Natural killer cell treated with Interleukin-12 subunit alpha and Interleukin-12 subunit beta and Interleukin-15 and Interleukin-18, amount 100 ng/mL, for 72 hours (primary cell): ENCODE measurements at regions not wholly inside any gene's neighbourhood (a gene's known extent, or its start where the extent isn't known, plus 50 kb on each side); places are given as distances from the start of the nearest gene placed in this dataset.

Experiments
- ATAC-seq, 2 donors: fragments of 150-1000 bp; cut with Tn5 transposase in 1 of 2; sonication (Bioruptor Pico), chemical (Tn5 transposase) in 1 of 2; 2 replicates each; pipeline ENCODE4 v1.10.0; 2021
- DNase-seq: peaks from one replicate; pipeline ENCODE4 v3.0.0; 2022; ENCODE audit warnings: low spot score
- H3K27ac Mint-ChIP-seq, 2 donors: 1 replicate in 1 of 2; 2 replicates in 1 of 2; pipeline ENCODE4 v1.8.0; 2022; ENCODE audit warnings: mixed read lengths in 2 of 2, mild to moderate bottlenecking in 1 of 2, moderate library complexity in 1 of 2
- H3K27me3 Mint-ChIP-seq, 2 donors: 1 replicate in 1 of 2; 2 replicates in 1 of 2; pipeline ENCODE4 v1.8.0; 2022; ENCODE audit warnings: mixed read lengths in 2 of 2
- H3K36me3 Mint-ChIP-seq: one replicate; pipeline ENCODE4 v1.8.0; 2022; ENCODE audit warnings: mixed read lengths
- H3K4me1 Mint-ChIP-seq, 2 donors: 1 replicate in 1 of 2; 2 replicates in 1 of 2; pipeline ENCODE4 v1.8.0; 2022; ENCODE audit warnings: low read depth in 2 of 2, mixed read lengths in 2 of 2, mild to moderate bottlenecking in 1 of 2
- H3K4me3 Mint-ChIP-seq: one replicate; pipeline ENCODE4 v1.8.0; 2022; ENCODE audit warnings: mixed read lengths
- H3K9me3 Mint-ChIP-seq: 2 replicates; pipeline ENCODE4 v1.8.0; 2022; ENCODE audit warnings: mixed read lengths

- Mint-ChIP-seq H3K36me3 (no peaks in the 10 kb centered on the region), H3K4me3 (no peak overlapping the region), H3K27me3 (peaks cover 6% of the 10 kb centered on the region in 2 donors), H3K4me1 (peaks cover 13 to 19% of the 10 kb centered on the region in 2 donors), H3K27ac (no peak overlapping the region), H3K9me3 (no peaks in the 10 kb centered on the region)
- ATAC-seq (no peak), DNase-seq (no peak)
These were observed 138.1 kb downstream of the LACC1 start for GRCh38 chr13:44017756-44018309.

GRCh38 chr13:44019651-44020050 is 139.9 kb downstream of the LACC1 start:
- no peak overlapping the region for H3K27ac Mint-ChIP-seq
- H3K4me3 Mint-ChIP-seq, result no peak overlapping the region
- H3K9me3 Mint-ChIP-seq, result no peaks in the 10 kb centered on the region
- ATAC-seq (no peak), DNase-seq (no peak)
- H3K36me3 Mint-ChIP-seq, result no peaks in the 10 kb centered on the region
- peaks cover 14 to 19% of the 10 kb centered on the region in 2 donors for H3K4me1 Mint-ChIP-seq
- peaks cover 10 to 13% of the 10 kb centered on the region in 2 donors for H3K27me3 Mint-ChIP-seq

- no peak overlapping the region for H3K4me3 Mint-ChIP-seq
- H3K9me3 Mint-ChIP-seq, result no peaks in the 10 kb centered on the region
- no peak overlapping the region for H3K27ac Mint-ChIP-seq
- peaks cover 14 to 19% of the 10 kb centered on the region in 2 donors for H3K4me1 Mint-ChIP-seq
- peaks cover 7 to 13% of the 10 kb centered on the region in 2 donors for H3K27me3 Mint-ChIP-seq
- DNase-seq (no peak), ATAC-seq (no peak)
- no peaks in the 10 kb centered on the region for H3K36me3 Mint-ChIP-seq
These were observed 141.7 kb downstream of the LACC1 start for GRCh38 chr13:44021422-44021821.

- Mint-ChIP-seq H3K27ac (peak overlapping the region in 1 of 2 donors; percentile 19), H3K4me1 (peaks cover 14 to 18% of the 10 kb centered on the region in 2 donors), H3K36me3 (no peaks in the 10 kb centered on the region), H3K27me3 (peaks cover 7 to 13% of the 10 kb centered on the region in 2 donors), H3K9me3 (no peaks in the 10 kb centered on the region), H3K4me3 (no peak overlapping the region)
- no peak for DNase-seq
- peak; percentile 33 to 76 for ATAC-seq
These were observed 142.5 kb downstream of the LACC1 start for GRCh38 chr13:44022196-44022595.

GRCh38 chr13:44024167-44024845 is 144.6 kb downstream of the LACC1 start:
- Mint-ChIP-seq H3K27ac (no peak overlapping the region), H3K27me3 (peaks cover 7 to 13% of the 10 kb centered on the region in 2 donors), H3K9me3 (no peaks in the 10 kb centered on the region), H3K4me3 (no peak overlapping the region), H3K36me3 (no peaks in the 10 kb centered on the region), H3K4me1 (peaks cover 6 to 8% of the 10 kb centered on the region in 2 donors)
- DNase-seq, result no peak
- ATAC-seq, result no peak

GRCh38 chr13:44024846-44025195 is 145.1 kb downstream of the LACC1 start:
- H3K4me1 Mint-ChIP-seq, result peaks cover 6 to 8% of the 10 kb centered on the region in 2 donors
- peaks cover 9 to 13% of the 10 kb centered on the region in 2 donors for H3K27me3 Mint-ChIP-seq
- no peaks in the 10 kb centered on the region for H3K36me3 Mint-ChIP-seq
- no peak overlapping the region for H3K27ac Mint-ChIP-seq
- DNase-seq, result no peak
- H3K4me3 Mint-ChIP-seq, result no peak overlapping the region
- no peaks in the 10 kb centered on the region for H3K9me3 Mint-ChIP-seq
- ATAC-seq, result no peak

GRCh38 chr13:44026194-44026593 is 146.5 kb downstream of the LACC1 start:
- Mint-ChIP-seq H3K27ac (no peak overlapping the region), H3K27me3 (peaks cover 9 to 13% of the 10 kb centered on the region in 2 donors), H3K36me3 (no peaks in the 10 kb centered on the region), H3K9me3 (no peaks in the 10 kb centered on the region), H3K4me3 (no peak overlapping the region), H3K4me1 (peaks cover 6 to 8% of the 10 kb centered on the region in 2 donors)
- DNase-seq (no peak), ATAC-seq (no peak)

GRCh38 chr13:44028734-44029133 is 149.0 kb downstream of the LACC1 start:
- Mint-ChIP-seq H3K4me3 (no peak overlapping the region), H3K4me1 (no peaks in the 10 kb centered on the region), H3K9me3 (no peaks in the 10 kb centered on the region), H3K36me3 (no peaks in the 10 kb centered on the region), H3K27me3 (peaks cover 5 to 7% of the 10 kb centered on the region in 2 donors), H3K27ac (no peak overlapping the region)
- no peak for ATAC-seq
- DNase-seq, result no peak

GRCh38 chr13:44030615-44031014 is 150.9 kb downstream of the LACC1 start:
- Mint-ChIP-seq H3K36me3 (no peaks in the 10 kb centered on the region), H3K4me1 (no peaks in the 10 kb centered on the region), H3K4me3 (no peak overlapping the region), H3K9me3 (no peaks in the 10 kb centered on the region), H3K27me3 (peaks cover 16 to 18% of the 10 kb centered on the region in 2 donors), H3K27ac (no peak overlapping the region)
- DNase-seq (no peak), ATAC-seq (no peak)

GRCh38 chr13:44031555-44031954 is 151.9 kb downstream of the LACC1 start:
- DNase-seq, result no peak
- Mint-ChIP-seq H3K27ac (no peak overlapping the region), H3K36me3 (no peaks in the 10 kb centered on the region), H3K4me1 (no peaks in the 10 kb centered on the region), H3K27me3 (peaks cover 17 to 22% of the 10 kb centered on the region in 2 donors), H3K9me3 (no peaks in the 10 kb centered on the region), H3K4me3 (no peak overlapping the region)
- ATAC-seq, result no peak

- ATAC-seq, result no peak
- Mint-ChIP-seq H3K27ac (no peak overlapping the region), H3K9me3 (no peaks in the 10 kb centered on the region), H3K27me3 (peaks cover 17 to 22% of the 10 kb centered on the region in 2 donors), H3K4me3 (no peak overlapping the region), H3K36me3 (no peaks in the 10 kb centered on the region), H3K4me1 (no peaks in the 10 kb centered on the region)
- no peak for DNase-seq
These were observed 153.1 kb downstream of the LACC1 start for GRCh38 chr13:44032802-44033201.

- H3K36me3 Mint-ChIP-seq, result no peaks in the 10 kb centered on the region
- no peaks in the 10 kb centered on the region for H3K9me3 Mint-ChIP-seq
- no peak for DNase-seq
- no peak overlapping the region for H3K27ac Mint-ChIP-seq
- H3K27me3 Mint-ChIP-seq, result peaks cover 14 to 27% of the 10 kb centered on the region in 2 donors
- ATAC-seq, result no peak
- H3K4me3 Mint-ChIP-seq, result no peak overlapping the region
- no peaks in the 10 kb centered on the region for H3K4me1 Mint-ChIP-seq
These were observed 155.7 kb downstream of the LACC1 start for GRCh38 chr13:44035400-44035799.

GRCh38 chr13:44040070-44040817 is 160.5 kb downstream of the LACC1 start:
- Mint-ChIP-seq H3K4me1 (no peaks in the 10 kb centered on the region), H3K4me3 (no peak overlapping the region), H3K27ac (no peak overlapping the region), H3K9me3 (no peaks in the 10 kb centered on the region), H3K27me3 (peaks cover 9 to 22% of the 10 kb centered on the region in 2 donors), H3K36me3 (no peaks in the 10 kb centered on the region)
- no peak for ATAC-seq
- DNase-seq, result no peak

GRCh38 chr13:44040818-44041100 is 161.1 kb downstream of the LACC1 start:
- Mint-ChIP-seq H3K9me3 (no peaks in the 10 kb centered on the region), H3K4me3 (no peak overlapping the region), H3K4me1 (no peaks in the 10 kb centered on the region), H3K36me3 (no peaks in the 10 kb centered on the region), H3K27me3 (peaks cover 7 to 22% of the 10 kb centered on the region in 2 donors), H3K27ac (no peak overlapping the region)
- DNase-seq, result no peak
- no peak for ATAC-seq
